D721Med (cell line): ENCODE measurements at regions not wholly inside any gene's neighbourhood (a gene's known extent, or its start where the extent isn't known, plus 50 kb on each side); places are given as distances from the start of the nearest gene placed in this dataset.

ENCODE experiments used
- DNase-seq: peaks from one replicate; pipeline ENCODE4 v3.0.0; 2011; ENCODE audit warnings: low spot score; ENCODE audit not compliant: insufficient read length
- FAIRE-seq: peaks from 2 replicates; lab custom pipeline; 2011; peaks lifted over from hg19 to GRCh38; lab: Jason Lieb, UNC
- TF ChIP-seq, protein P1 (sequence below): IDR thresholded peaks from 2 replicates; pipeline ENCODE4 v1.5.1; 2012; ENCODE audit warnings: mild to moderate bottlenecking, control low read depth; ENCODE audit not compliant: insufficient read depth; ENCODE audit errors: missing control alignments

- FAIRE-seq (no peak), DNase-seq (no peak)
These were observed 869.8 kb upstream of the B3GALT2 start for GRCh38 chr1:194056169-194056568.

DNA sequence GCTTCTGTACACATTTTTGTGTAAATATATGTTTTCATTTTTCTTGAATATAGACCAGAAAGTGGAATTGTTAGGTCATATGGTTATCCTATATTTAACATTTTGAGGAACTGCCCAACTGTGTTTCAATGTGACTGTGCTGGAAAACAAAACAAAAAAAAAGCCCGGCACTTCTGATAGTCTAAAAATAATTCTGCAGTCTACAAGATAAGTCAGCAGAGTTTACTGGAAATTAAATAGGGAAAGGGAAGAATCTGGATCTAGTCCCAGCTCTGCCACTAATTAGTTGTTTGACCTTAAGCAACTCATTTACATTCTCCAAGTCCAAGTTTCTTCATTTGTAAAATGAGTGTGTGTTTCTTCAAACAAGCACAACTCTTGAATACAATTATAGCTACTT, 869.1 kb upstream of the B3GALT2 start:
- TF ChIP-seq, protein P1, sequence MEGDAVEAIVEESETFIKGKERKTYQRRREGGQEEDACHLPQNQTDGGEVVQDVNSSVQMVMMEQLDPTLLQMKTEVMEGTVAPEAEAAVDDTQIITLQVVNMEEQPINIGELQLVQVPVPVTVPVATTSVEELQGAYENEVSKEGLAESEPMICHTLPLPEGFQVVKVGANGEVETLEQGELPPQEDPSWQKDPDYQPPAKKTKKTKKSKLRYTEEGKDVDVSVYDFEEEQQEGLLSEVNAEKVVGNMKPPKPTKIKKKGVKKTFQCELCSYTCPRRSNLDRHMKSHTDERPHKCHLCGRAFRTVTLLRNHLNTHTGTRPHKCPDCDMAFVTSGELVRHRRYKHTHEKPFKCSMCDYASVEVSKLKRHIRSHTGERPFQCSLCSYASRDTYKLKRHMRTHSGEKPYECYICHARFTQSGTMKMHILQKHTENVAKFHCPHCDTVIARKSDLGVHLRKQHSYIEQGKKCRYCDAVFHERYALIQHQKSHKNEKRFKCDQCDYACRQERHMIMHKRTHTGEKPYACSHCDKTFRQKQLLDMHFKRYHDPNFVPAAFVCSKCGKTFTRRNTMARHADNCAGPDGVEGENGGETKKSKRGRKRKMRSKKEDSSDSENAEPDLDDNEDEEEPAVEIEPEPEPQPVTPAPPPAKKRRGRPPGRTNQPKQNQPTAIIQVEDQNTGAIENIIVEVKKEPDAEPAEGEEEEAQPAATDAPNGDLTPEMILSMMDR: no peak
- no peak for FAIRE-seq
- DNase-seq: no peak

More at GRCh38 chr1:194056169-194056568, 869.8 kb upstream of the B3GALT2 start:
- TF ChIP-seq, protein P1: no peak

GRCh38 chr1:194052514-194053338, 866.3 kb upstream of the B3GALT2 start:
- TF ChIP-seq, protein P1: no peak
- DNase-seq: no peak
- FAIRE-seq: no peak

DNA sequence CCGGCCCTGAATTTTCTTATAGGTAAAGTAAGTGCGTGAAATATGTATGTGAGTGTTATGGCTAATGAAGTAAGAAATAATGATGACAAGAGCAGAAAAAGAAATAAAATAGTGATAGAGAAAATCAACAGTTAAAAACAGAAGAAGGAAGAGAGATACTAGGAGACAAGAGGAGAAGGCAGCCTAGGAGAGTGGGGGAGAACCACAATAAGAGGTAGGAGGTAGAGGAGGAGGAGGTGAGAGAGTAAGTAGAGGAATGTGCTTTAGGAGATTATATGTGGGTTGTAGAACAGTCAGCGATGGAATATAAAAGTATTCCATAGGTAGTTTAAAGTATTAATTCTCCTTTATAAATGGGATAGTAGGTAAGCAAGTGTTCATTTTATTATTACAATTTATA, 861.5 kb upstream of the B3GALT2 start:
- FAIRE-seq: no peak
- TF ChIP-seq, protein P1: no peak

DNA sequence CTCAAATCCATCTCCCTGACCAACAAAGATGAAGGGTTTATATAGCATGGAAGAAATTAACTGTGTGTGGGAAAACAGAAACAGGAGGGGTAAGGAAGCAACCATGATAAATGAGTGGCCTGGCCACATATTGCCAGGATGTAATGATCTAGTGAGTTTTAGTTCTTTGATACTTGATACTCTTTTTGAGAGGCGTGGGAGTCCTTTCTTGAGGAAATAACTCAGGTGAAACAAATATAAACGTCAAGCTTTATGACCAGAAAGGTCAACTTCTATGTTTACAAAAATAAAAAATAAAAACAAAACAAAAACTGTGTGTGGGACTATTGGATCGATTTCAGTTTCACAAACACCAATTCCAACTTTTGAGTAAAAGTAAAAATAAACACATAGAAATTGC, 860.8 kb upstream of the B3GALT2 start:
- DNase-seq (no peak), FAIRE-seq (peak; percentile 70)
- TF ChIP-seq, protein P1: no peak

More for the DNA sequence above, 861.5 kb upstream of the B3GALT2 start:
- DNase-seq: no peak

DNA sequence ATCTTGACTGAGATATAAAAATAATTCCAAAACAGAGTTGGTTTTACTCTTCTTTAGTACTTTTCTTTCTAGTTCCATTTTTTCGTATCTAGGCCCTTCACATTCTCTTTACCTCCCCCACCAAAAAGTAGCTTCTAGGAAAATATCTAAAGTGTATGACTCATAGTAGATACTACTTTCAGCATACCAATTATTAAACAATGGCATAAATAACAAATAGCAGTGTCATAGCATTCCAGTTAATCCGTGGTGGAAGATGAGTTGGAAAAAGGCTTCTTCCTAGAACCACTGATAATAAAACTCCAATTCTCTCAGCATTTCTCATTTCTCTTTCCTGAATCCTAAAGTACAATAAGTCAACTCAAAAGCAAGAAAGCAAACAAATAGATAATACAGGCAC, 859.0 kb upstream of the B3GALT2 start:
- TF ChIP-seq, protein P1: no peak
- FAIRE-seq (no peak), DNase-seq (no peak)

GRCh38 chr1:194044892-194045291, 858.5 kb upstream of the B3GALT2 start:
- TF ChIP-seq, protein P1: no peak
- DNase-seq: no peak
- no peak for FAIRE-seq
